Spleen (tissue), 7 donors: ENCODE measurements at regions not wholly inside any gene's neighbourhood (a gene's known extent, or its start where the extent isn't known, plus 50 kb on each side); places are given as distances from the start of the nearest gene placed in this dataset.

Source experiments
- POLR2A ChIP-seq, 3 donors: fragments of 450-650 bp; IDR thresholded peaks; one replicate each; pipeline ENCODE4 v1.5.1; 2017; ENCODE audit warnings: antibody characterized with exemption in 3 of 3, mild to moderate bottlenecking in 1 of 3
- POLR2AphosphoS5 ChIP-seq, 3 donors: sonication (generic); formaldehyde crosslinking; IDR thresholded peaks; one replicate each; pipeline ENCODE4 v1.5.1; 2017; ENCODE audit warnings: antibody characterized with exemption in 3 of 3
- TF ChIP-seq, protein P1 (sequence below), 11 experiments: fragments of 200-600 bp in 7 of 11; fragments of 450-650 bp in 4 of 11; sonication (generic) in 4 of 11; IDR thresholded peaks in 8 of 11; conservative IDR thresholded peaks in 3 of 11; 1 replicate in 7 of 11; 2 replicates in 4 of 11; pipeline versions ENCODE4 v1.4.0 to v1.8.0; 2016 to 2021; ENCODE audit warnings: antibody characterized with exemption in 11 of 11, inconsistent platforms in 4 of 11, mild to moderate bottlenecking in 1 of 11
- donor health status: DM: no; HTN: no; CAD: no; lungs with moderate emphysema.
- donor health status: DM: no; HTN: no; CAD: no.
- donor health status: DM: no; HTN: no; CAD: no.

DNA sequence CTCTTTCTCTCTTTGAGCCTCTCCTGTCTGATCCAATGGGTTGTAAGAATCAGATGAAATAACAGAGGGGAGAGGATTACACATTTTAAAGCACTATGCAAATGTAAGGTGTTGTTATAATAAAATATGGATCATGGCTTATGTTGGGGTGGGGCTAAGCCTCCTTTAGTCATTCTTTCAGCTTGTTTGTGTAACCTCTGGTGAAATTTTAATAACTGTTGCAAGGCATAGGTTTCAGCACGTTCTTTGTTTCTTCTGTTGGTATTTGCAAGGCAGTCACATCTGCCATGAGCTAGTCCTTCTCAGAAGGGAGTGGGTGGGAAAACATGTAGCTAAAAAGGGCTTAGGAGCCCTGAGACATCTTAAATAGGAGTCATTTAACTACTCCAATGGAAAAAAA lies 74.8 kb upstream of the FRMD6 start:
- no peak for TF ChIP-seq POLR2AphosphoS5 (IDR thresholded peaks at IDR 0.05)
- TF ChIP-seq, protein P1, sequence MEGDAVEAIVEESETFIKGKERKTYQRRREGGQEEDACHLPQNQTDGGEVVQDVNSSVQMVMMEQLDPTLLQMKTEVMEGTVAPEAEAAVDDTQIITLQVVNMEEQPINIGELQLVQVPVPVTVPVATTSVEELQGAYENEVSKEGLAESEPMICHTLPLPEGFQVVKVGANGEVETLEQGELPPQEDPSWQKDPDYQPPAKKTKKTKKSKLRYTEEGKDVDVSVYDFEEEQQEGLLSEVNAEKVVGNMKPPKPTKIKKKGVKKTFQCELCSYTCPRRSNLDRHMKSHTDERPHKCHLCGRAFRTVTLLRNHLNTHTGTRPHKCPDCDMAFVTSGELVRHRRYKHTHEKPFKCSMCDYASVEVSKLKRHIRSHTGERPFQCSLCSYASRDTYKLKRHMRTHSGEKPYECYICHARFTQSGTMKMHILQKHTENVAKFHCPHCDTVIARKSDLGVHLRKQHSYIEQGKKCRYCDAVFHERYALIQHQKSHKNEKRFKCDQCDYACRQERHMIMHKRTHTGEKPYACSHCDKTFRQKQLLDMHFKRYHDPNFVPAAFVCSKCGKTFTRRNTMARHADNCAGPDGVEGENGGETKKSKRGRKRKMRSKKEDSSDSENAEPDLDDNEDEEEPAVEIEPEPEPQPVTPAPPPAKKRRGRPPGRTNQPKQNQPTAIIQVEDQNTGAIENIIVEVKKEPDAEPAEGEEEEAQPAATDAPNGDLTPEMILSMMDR (IDR thresholded peaks at IDR 0.05 in 8 of 11, conservative IDR thresholded peaks at IDR 0.05 in 3 of 11), result no peak
- no peak for TF ChIP-seq POLR2A (IDR thresholded peaks at IDR 0.05)
